ENCODE measurements at regions not wholly inside any gene's neighbourhood (a gene's known extent, or its start where the extent isn't known, plus 50 kb on each side); places are given as distances from the start of the nearest gene placed in this dataset.

DNA sequence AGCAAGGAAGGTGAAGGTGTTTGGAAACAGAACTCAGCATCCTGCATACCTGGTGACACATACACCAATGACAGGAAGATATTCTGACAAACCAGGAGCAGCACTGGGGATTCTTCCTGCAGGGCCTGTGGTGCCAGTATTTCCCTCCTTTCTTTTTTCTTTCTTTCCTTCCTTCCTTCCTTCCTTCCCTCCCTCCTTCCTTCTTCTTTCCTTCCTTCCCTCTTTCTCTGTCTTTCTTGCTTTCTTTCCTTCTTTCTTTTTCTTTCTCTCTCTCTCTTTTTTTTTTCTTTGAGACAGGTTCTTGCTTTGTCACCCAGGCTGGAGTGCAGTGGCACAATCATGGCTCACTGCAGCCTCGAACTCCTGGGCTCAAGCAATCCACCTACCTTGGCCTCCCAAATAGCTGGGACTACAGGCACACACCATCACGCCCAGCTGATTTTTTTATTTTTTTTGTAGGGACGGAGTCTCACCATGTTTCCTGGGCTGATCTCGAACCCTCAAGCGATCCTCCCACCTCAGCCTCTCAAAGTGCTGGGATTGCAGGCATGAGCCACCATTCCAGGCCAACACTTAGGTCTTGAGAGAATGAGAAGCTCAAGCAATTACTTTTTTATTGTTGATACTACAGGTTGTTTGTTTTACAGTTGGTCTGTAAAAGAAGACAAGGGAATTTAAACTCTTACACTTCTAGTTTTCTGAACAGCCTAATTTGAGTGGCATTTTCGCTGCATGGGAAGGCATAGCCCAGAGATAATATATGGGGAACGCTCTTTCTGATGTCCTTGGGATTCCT, 54.7 kb upstream of the GATA6 start:
- Histone ChIP-seq H3K27me3 (no peaks in the 10 kb centered on the region), H3K27ac (replicated peaks in 1 of 4) (no peak overlapping the region), H3K4me3 (no peak overlapping the region), H3K36me3 (no peaks in the 10 kb centered on the region), H3K9me3 (no peaks in the 10 kb centered on the region), H3K4me1 (peaks cover 0 to 8% (median 0%) of the 10 kb centered on the region in 4 donors)
- TF ChIP-seq POLR2AphosphoS5 (IDR thresholded peaks at IDR 0.05), result no peak
- TF ChIP-seq EP300 (IDR thresholded peaks at IDR 0.05), result no peak
- no peak for DNase-seq (ENCODE audit: extremely low spot score)
- WGBS, result 87% methylated on average over 7 of the region's 7 CpGs
- intact Hi-C loops (cut with DNase I), result no loop called here

DNA sequence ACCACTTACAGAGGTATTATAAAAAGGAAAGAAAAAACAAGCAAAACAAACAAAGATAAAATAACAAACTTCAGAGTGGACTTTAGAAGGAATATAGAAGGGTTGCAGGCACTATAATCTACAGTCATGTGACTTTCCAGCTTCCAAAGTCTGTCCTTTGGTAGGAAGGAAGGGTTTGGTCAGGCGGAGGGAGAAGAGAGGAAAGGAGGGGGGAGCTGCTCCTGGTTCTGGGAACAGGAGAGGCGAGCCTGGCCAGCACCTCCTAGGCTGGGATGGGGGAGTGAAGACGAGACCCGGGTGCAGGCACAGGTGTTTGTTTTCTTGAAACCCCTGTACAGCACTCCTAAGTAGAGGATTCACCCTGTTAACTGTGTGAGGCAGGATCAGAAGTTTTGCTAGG, 53.8 kb upstream of the GATA6 start:
- DNase-seq (ENCODE audit: extremely low spot score), result no peak
- TF ChIP-seq EP300 (IDR thresholded peaks at IDR 0.05) (no peak), POLR2A (IDR thresholded peaks at IDR 0.05; ENCODE audit: low read depth) (no peak), POLR2AphosphoS5 (IDR thresholded peaks at IDR 0.05) (no peak)
- TF ChIP-seq, protein P1, sequence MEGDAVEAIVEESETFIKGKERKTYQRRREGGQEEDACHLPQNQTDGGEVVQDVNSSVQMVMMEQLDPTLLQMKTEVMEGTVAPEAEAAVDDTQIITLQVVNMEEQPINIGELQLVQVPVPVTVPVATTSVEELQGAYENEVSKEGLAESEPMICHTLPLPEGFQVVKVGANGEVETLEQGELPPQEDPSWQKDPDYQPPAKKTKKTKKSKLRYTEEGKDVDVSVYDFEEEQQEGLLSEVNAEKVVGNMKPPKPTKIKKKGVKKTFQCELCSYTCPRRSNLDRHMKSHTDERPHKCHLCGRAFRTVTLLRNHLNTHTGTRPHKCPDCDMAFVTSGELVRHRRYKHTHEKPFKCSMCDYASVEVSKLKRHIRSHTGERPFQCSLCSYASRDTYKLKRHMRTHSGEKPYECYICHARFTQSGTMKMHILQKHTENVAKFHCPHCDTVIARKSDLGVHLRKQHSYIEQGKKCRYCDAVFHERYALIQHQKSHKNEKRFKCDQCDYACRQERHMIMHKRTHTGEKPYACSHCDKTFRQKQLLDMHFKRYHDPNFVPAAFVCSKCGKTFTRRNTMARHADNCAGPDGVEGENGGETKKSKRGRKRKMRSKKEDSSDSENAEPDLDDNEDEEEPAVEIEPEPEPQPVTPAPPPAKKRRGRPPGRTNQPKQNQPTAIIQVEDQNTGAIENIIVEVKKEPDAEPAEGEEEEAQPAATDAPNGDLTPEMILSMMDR (IDR thresholded peaks at IDR 0.05), result no peak
- Histone ChIP-seq H3K4me1 (peaks cover 0 to 8% (median 0%) of the 10 kb centered on the region in 4 donors), H3K4me3 (no peak overlapping the region), H3K27me3 (no peaks in the 10 kb centered on the region), H3K27ac (replicated peaks in 1 of 4) (no peak overlapping the region), H3K9me3 (peaks cover 0 to 4% (median under 1%) of the 10 kb centered on the region in 4 donors), H3K36me3 (no peaks in the 10 kb centered on the region)
- intact Hi-C loops (cut with DNase I), result no loop called here
- WGBS, result 42% methylated on average over 4 of the region's 4 CpGs

Small RNA genes lying in the stretch of these regions (small RNA-seq; reads per million reads assigned to genes)
- 0 reads per million in 3 donors for gene RNA5SP451

Measured in esophagus muscularis mucosa (tissue), 4 donors.